ENCODE measurements at regions not wholly inside any gene's neighbourhood (a gene's known extent, or its start where the extent isn't known, plus 50 kb on each side); places are given as distances from the start of the nearest gene placed in this dataset.

- no peak for DNase-seq
These were observed 65.9 kb upstream of the MAOA start for GRCh38 chrX:43590150-43590549.

GRCh38 chrX:43592597-43592996, 63.5 kb upstream of the MAOA start:
- DNase-seq: no peak

- DNase-seq: no peak
These were observed 60.2 kb upstream of the MAOA start for GRCh38 chrX:43595931-43596330.

GRCh38 chrX:43604753-43605152, 51.3 kb upstream of the MAOA start:
- no peak for DNase-seq

GRCh38 chrX:43605351-43605750, 50.7 kb upstream of the MAOA start:
- no peak for DNase-seq
